Right atrium auricular region (tissue), 2 donors: ENCODE measurements at regions not wholly inside any gene's neighbourhood (a gene's known extent, or its start where the extent isn't known, plus 50 kb on each side); places are given as distances from the start of the nearest gene placed in this dataset.

ENCODE experiments used
- DNase-seq: peaks from one replicate; pipeline ENCODE4 v3.0.0-alpha.2; 2019; ENCODE audit warnings: low spot score
- H3K27ac ChIP-seq, 2 donors: fragments of 200-600 bp; sonication (generic); 1 replicate in 1 of 2; 2 replicates in 1 of 2; pipeline ENCODE4 v1.5.1; 2016 to 2019
- H3K27me3 ChIP-seq, 2 donors: fragments of 200-600 bp; sonication (generic); one replicate each; pipeline versions ENCODE4 v1.5.1 to v1.6.0; 2017 to 2019
- H3K36me3 ChIP-seq: fragments of 200-600 bp; sonication (generic); one replicate; pipeline ENCODE4 v1.5.1; 2016
- H3K4me1 ChIP-seq, 2 donors: fragments of 200-600 bp; sonication (generic); one replicate each; pipeline versions ENCODE4 v1.5.1 to v1.6.0; 2017 to 2019
- H3K4me3 ChIP-seq, 2 donors: fragments of 200-600 bp; sonication (generic); 1 replicate in 1 of 2; 2 replicates in 1 of 2; pipeline ENCODE4 v1.5.1; 2017 to 2019; ENCODE audit warnings: mild to moderate bottlenecking in 1 of 2, moderate library complexity in 1 of 2
- H3K9me3 ChIP-seq, 2 donors: fragments of 200-600 bp; sonication (generic); one replicate each; pipeline ENCODE4 v1.5.1; 2019
- TF ChIP-seq, protein P1 (sequence below), 2 donors: fragments of 200-600 bp; sonication (generic); IDR thresholded peaks; one replicate each; pipeline ENCODE4 v1.5.1; 2019; ENCODE audit warnings: antibody characterized with exemption in 2 of 2

DNA sequence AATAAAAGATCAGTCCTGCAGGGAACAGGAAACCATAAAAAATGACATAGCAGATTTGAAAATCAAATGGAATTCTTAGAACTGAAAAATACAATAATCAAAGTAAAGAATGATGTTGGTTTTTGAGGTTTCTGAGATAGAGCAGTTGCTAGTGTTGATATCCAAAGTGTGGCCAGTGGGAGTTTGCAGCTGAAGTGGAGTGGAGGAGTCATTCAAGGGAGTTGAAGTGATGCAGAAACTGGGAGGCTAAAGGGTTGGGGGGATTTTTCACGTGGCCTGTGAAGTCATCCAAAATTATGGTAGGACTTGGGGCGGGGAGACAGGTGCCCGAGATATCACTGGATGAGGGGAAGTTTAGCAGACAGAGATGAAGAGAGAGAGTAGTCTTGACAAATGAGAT lies 123.6 kb downstream of the CDC5L start:
- Histone ChIP-seq H3K9me3 (no peaks in the 10 kb centered on the region), H3K36me3 (no peaks in the 10 kb centered on the region), H3K27me3 (no peaks in the 10 kb centered on the region), H3K4me3 (no peak overlapping the region), H3K4me1 (peaks cover 0 to 9% of the 10 kb centered on the region in 2 donors), H3K27ac (no peak overlapping the region)
- peak; percentile 11 for DNase-seq
- TF ChIP-seq, protein P1, sequence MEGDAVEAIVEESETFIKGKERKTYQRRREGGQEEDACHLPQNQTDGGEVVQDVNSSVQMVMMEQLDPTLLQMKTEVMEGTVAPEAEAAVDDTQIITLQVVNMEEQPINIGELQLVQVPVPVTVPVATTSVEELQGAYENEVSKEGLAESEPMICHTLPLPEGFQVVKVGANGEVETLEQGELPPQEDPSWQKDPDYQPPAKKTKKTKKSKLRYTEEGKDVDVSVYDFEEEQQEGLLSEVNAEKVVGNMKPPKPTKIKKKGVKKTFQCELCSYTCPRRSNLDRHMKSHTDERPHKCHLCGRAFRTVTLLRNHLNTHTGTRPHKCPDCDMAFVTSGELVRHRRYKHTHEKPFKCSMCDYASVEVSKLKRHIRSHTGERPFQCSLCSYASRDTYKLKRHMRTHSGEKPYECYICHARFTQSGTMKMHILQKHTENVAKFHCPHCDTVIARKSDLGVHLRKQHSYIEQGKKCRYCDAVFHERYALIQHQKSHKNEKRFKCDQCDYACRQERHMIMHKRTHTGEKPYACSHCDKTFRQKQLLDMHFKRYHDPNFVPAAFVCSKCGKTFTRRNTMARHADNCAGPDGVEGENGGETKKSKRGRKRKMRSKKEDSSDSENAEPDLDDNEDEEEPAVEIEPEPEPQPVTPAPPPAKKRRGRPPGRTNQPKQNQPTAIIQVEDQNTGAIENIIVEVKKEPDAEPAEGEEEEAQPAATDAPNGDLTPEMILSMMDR (IDR thresholded peaks at IDR 0.05) = no peak

DNA sequence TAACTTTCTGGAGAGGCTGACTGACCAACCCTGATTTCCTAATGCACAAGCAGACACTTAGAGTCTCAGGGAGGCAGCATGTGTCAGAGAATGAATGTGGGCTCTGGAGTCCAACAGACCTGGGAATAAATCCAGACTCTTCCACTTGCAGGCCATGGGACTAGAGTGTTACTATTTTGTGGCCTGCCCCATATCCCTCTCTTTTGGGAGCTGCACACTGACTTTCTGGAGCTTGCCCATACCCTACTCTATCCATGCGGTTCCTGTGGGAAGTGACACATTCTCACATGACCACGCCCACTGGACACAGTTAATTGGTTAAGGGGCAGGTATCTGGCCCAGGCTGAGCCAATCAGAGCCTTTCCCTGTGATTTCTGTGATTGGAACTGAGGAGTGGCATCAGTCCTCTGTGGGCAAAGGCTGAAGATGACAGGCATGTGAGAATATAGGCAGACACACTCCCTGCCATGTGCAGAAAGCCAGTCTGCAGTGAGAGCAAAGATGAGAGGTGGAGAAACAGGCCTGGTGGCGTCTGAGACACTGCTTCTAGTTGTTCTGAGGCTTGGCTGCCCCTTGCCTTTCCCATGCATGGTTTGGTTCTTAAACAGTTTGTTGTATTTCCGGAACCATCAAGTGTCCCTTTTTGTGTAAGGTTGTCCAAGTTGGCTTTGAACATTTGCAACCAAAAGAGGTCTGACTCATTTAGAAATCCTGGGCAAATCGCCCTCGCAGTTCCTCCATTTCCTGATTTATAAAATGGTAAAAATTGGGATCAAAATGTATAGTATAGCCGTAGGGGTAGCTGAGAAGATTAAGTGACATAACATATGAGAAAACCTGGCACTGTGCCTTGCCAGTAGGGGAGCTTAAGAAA lies 125.6 kb downstream of the CDC5L start:
- Histone ChIP-seq H3K9me3 (peaks cover 0 to 6% of the 10 kb centered on the region in 2 donors), H3K4me3 (no peak overlapping the region), H3K36me3 (no peaks in the 10 kb centered on the region), H3K27me3 (no peaks in the 10 kb centered on the region), H3K27ac (no peak overlapping the region), H3K4me1 (peaks cover 0 to 9% of the 10 kb centered on the region in 2 donors)
- TF ChIP-seq, protein P1 (IDR thresholded peaks at IDR 0.05) = no peak
- DNase-seq = peak; percentile 58

DNA sequence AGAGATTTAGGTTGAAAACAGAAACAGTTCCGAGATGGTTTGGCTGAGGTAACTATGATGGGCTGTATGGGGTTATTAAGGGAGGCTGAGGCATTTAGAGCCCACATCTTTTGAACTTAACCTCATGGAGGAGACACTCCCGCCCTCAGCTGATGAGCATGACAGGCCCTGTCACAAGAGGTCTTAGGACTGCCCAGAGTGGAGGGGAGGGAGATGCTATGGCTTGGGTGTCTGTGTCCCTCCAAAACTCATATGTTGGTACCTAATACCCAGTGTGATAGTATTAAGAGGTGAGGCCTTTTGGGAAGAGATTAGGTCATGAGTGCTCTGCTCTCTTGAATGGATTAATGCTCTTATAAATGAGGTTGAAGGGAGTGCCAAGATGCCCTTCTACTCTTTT lies 126.6 kb downstream of the CDC5L start:
- H3K4me3 ChIP-seq = no peak overlapping the region
- H3K9me3 ChIP-seq = peaks cover 0 to 16% of the 10 kb centered on the region in 2 donors
- peak; percentile 26 for DNase-seq
- H3K27ac ChIP-seq = no peak overlapping the region
- H3K36me3 ChIP-seq = no peaks in the 10 kb centered on the region
- TF ChIP-seq, protein P1 (IDR thresholded peaks at IDR 0.05) = no peak
- H3K27me3 ChIP-seq = no peaks in the 10 kb centered on the region
- H3K4me1 ChIP-seq = peaks cover 0 to 9% of the 10 kb centered on the region in 2 donors

DNA sequence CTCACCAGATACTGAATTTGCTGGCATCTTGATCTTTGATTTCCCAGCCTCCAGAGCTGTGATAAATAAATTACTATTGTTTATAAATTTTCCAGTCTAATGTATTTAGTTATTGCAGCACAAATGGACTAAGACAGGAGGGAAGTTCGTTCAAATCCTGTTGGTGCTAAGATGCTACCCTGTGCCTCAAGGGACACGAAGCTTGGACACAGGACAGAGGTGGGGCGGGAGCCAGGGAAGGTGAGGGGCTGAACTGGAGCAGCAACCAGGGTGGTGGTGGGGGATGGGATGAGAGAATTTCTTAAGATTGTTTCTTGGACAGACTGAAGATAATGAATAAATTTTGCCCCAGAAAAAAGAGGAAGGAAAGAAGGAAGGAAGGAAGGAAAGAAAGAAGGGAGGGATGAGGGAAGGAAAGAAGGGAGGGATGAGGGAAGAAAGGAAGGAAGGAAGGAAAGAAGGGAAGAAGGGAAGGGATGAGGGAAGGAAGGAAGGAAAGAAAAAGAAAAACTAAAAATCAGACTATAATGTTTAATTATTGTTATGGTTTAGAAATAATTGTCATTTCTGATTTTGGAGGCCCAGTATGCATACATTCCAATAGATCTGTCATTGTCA lies 127.2 kb downstream of the CDC5L start:
- no peaks in the 10 kb centered on the region for H3K36me3 ChIP-seq
- no peak overlapping the region for H3K4me3 ChIP-seq
- peaks cover 0 to 18% of the 10 kb centered on the region in 2 donors for H3K9me3 ChIP-seq
- no peaks in the 10 kb centered on the region for H3K27me3 ChIP-seq
- TF ChIP-seq, protein P1 (IDR thresholded peaks at IDR 0.05) = no peak
- H3K4me1 ChIP-seq = peaks cover 0 to 9% of the 10 kb centered on the region in 2 donors
- H3K27ac ChIP-seq = no peak overlapping the region
- DNase-seq = peak; percentile 38

DNA sequence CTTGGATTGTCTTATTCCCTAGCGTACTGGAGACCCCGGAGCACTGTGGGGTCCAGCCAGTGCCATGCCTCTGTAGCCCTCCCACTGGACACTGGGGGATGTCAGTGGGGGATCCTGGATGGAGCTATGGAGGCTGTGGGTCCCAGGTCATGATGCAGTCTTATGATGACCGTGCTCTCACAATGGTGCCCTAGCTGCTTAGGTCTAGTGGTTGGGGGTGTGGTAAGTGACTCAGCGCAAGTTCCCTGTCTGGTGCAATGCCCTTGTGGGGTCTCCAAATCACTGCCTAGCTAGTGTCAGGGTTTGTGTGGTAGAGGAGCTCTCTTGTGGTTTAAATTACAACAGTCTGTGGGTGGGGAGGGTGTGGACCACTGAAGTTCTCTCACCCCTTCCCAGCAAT lies 135.4 kb downstream of the CDC5L start:
- H3K4me3 ChIP-seq = no peak overlapping the region
- H3K4me1 ChIP-seq = no peaks in the 10 kb centered on the region
- H3K27ac ChIP-seq = no peak overlapping the region
- no peaks in the 10 kb centered on the region for H3K36me3 ChIP-seq
- TF ChIP-seq, protein P1 (IDR thresholded peaks at IDR 0.05) = no peak
- no peak for DNase-seq
- H3K27me3 ChIP-seq = no peaks in the 10 kb centered on the region
- H3K9me3 ChIP-seq = peaks cover 0 to 40% of the 10 kb centered on the region in 2 donors
